Activated naive CD8-positive, alpha-beta T cell treated with anti-CD3 and anti-CD28 coated beads, Interleukin-2, amount 10 ng/mL, durations not matched to agents 7 days and 5 days (primary cell): ENCODE measurements at regions not wholly inside any gene's neighbourhood (a gene's known extent, or its start where the extent isn't known, plus 50 kb on each side); places are given as distances from the start of the nearest gene placed in this dataset.

Experiments used
- ATAC-seq: fragments of 150-1000 bp; cut with Tn5 transposase; one replicate; pipeline ENCODE4 v1.10.0; 2021; ENCODE audit warnings: low read depth, moderate library complexity
- POLR2A ChIA-PET: fragments of 350-600 bp; sonication (Branson Sonifier 250); formaldehyde crosslinking; loops from one replicate; lab custom pipeline; 2021; ENCODE audit warnings: antibody characterized with exemption; lab: Charles Lee
- DNase-seq: peaks from one replicate; pipeline ENCODE4 v3.0.0; 2021
- H3K27ac Mint-ChIP-seq: one replicate; pipeline ENCODE4 v1.8.0; 2022; ENCODE audit warnings: mild to moderate bottlenecking, mixed read lengths
- H3K27me3 Mint-ChIP-seq: one replicate; pipeline ENCODE4 v1.8.0; 2022; ENCODE audit warnings: mild to moderate bottlenecking, moderate library complexity, mixed read lengths
- H3K36me3 Mint-ChIP-seq: one replicate; pipeline ENCODE4 v1.8.0; 2021; ENCODE audit warnings: mild to moderate bottlenecking, mixed read lengths
- H3K4me1 Mint-ChIP-seq: one replicate; pipeline ENCODE4 v1.8.0; 2021; ENCODE audit warnings: mixed read lengths
- H3K4me3 Mint-ChIP-seq: one replicate; pipeline ENCODE4 v1.8.0; 2022; ENCODE audit warnings: mild to moderate bottlenecking, moderate library complexity, mixed read lengths
- H3K9me3 Mint-ChIP-seq: one replicate; pipeline ENCODE4 v1.8.0; 2021; ENCODE audit warnings: mixed read lengths

GRCh38 chr6:91501930-91502329, 915.1 kb upstream of the MAP3K7 start:
- no peak overlapping the region for H3K27ac Mint-ChIP-seq

GRCh38 chr6:91500689-91501303, 913.9 kb upstream of the MAP3K7 start:
- DNase-seq: no peak

More at GRCh38 chr6:91501930-91502329, 915.1 kb upstream of the MAP3K7 start:
- H3K36me3 Mint-ChIP-seq: no peaks in the 10 kb centered on the region
- H3K9me3 Mint-ChIP-seq: no peaks in the 10 kb centered on the region
- H3K4me1 Mint-ChIP-seq: no peaks in the 10 kb centered on the region
- no peaks in the 10 kb centered on the region for H3K27me3 Mint-ChIP-seq
- POLR2A ChIA-PET: interaction anchor here (0.7 kb wide), 1 partner anchor 13 kb away, joined by 3 read pairs; no protein-coding TSS in a partner anchor
- no peak overlapping the region for H3K4me3 Mint-ChIP-seq
- no peak for ATAC-seq
- no peak for DNase-seq

GRCh38 chr6:91498576-91498975, 911.7 kb upstream of the MAP3K7 start:
- H3K36me3 Mint-ChIP-seq: no peaks in the 10 kb centered on the region
- no peaks in the 10 kb centered on the region for H3K4me1 Mint-ChIP-seq
- no peaks in the 10 kb centered on the region for H3K9me3 Mint-ChIP-seq
- DNase-seq (no peak), ATAC-seq (no peak)
- no peaks in the 10 kb centered on the region for H3K27me3 Mint-ChIP-seq
- POLR2A ChIA-PET: no interaction called here
- H3K4me3 Mint-ChIP-seq: no peak overlapping the region
- no peak overlapping the region for H3K27ac Mint-ChIP-seq

More at GRCh38 chr6:91500689-91501303, 913.9 kb upstream of the MAP3K7 start:
- no peaks in the 10 kb centered on the region for H3K27me3 Mint-ChIP-seq
- no peaks in the 10 kb centered on the region for H3K4me1 Mint-ChIP-seq
- H3K36me3 Mint-ChIP-seq: no peaks in the 10 kb centered on the region
- no peak overlapping the region for H3K4me3 Mint-ChIP-seq
- no peaks in the 10 kb centered on the region for H3K9me3 Mint-ChIP-seq
- no peak overlapping the region for H3K27ac Mint-ChIP-seq
- POLR2A ChIA-PET: no interaction called here
- no peak for ATAC-seq

- no peaks in the 10 kb centered on the region for H3K27me3 Mint-ChIP-seq
- H3K4me1 Mint-ChIP-seq: no peaks in the 10 kb centered on the region
- H3K9me3 Mint-ChIP-seq: no peaks in the 10 kb centered on the region
- ATAC-seq (no peak), DNase-seq (no peak)
- no peaks in the 10 kb centered on the region for H3K36me3 Mint-ChIP-seq
- H3K27ac Mint-ChIP-seq: no peak overlapping the region
- H3K4me3 Mint-ChIP-seq: no peak overlapping the region
- POLR2A ChIA-PET: no interaction called here
These were observed 910.9 kb upstream of the MAP3K7 start for GRCh38 chr6:91497770-91498169.

- POLR2A ChIA-PET: no interaction called here
- no peaks in the 10 kb centered on the region for H3K9me3 Mint-ChIP-seq
- H3K4me3 Mint-ChIP-seq: no peak overlapping the region
- H3K27me3 Mint-ChIP-seq: no peaks in the 10 kb centered on the region
- DNase-seq (no peak), ATAC-seq (no peak)
- H3K27ac Mint-ChIP-seq: no peak overlapping the region
- no peaks in the 10 kb centered on the region for H3K4me1 Mint-ChIP-seq
- no peaks in the 10 kb centered on the region for H3K36me3 Mint-ChIP-seq
These were observed 903.9 kb upstream of the MAP3K7 start for GRCh38 chr6:91490671-91491301.

GRCh38 chr6:91487696-91488392, 901.0 kb upstream of the MAP3K7 start:
- no peaks in the 10 kb centered on the region for H3K27me3 Mint-ChIP-seq
- no peaks in the 10 kb centered on the region for H3K36me3 Mint-ChIP-seq
- ATAC-seq (no peak), DNase-seq (no peak)
- H3K9me3 Mint-ChIP-seq: no peaks in the 10 kb centered on the region
- POLR2A ChIA-PET: no interaction called here
- no peaks in the 10 kb centered on the region for H3K4me1 Mint-ChIP-seq
- H3K4me3 Mint-ChIP-seq: no peak overlapping the region
- no peak overlapping the region for H3K27ac Mint-ChIP-seq

GRCh38 chr6:91486200-91486599, 899.3 kb upstream of the MAP3K7 start:
- ATAC-seq (no peak), DNase-seq (no peak)
- Mint-ChIP-seq H3K4me3 (no peak overlapping the region), H3K36me3 (no peaks in the 10 kb centered on the region), H3K27ac (no peak overlapping the region), H3K27me3 (no peaks in the 10 kb centered on the region), H3K4me1 (no peaks in the 10 kb centered on the region), H3K9me3 (no peaks in the 10 kb centered on the region)
- POLR2A ChIA-PET: no interaction called here

GRCh38 chr6:91485047-91485446, 898.2 kb upstream of the MAP3K7 start:
- POLR2A ChIA-PET: no interaction called here
- Mint-ChIP-seq H3K27ac (no peak overlapping the region), H3K9me3 (no peaks in the 10 kb centered on the region), H3K4me1 (no peaks in the 10 kb centered on the region), H3K36me3 (no peaks in the 10 kb centered on the region), H3K27me3 (no peaks in the 10 kb centered on the region), H3K4me3 (no peak overlapping the region)
- no peak for DNase-seq
- ATAC-seq: no peak

- DNase-seq (no peak), ATAC-seq (no peak)
- H3K4me1 Mint-ChIP-seq: no peaks in the 10 kb centered on the region
- H3K27ac Mint-ChIP-seq: no peak overlapping the region
- H3K27me3 Mint-ChIP-seq: no peaks in the 10 kb centered on the region
- H3K9me3 Mint-ChIP-seq: no peaks in the 10 kb centered on the region
- no peak overlapping the region for H3K4me3 Mint-ChIP-seq
- H3K36me3 Mint-ChIP-seq: no peaks in the 10 kb centered on the region
- POLR2A ChIA-PET: no interaction called here
These were observed 896.7 kb upstream of the MAP3K7 start for GRCh38 chr6:91483415-91484105.

- DNase-seq (no peak), ATAC-seq (no peak)
- Mint-ChIP-seq H3K27me3 (no peaks in the 10 kb centered on the region), H3K4me3 (no peak overlapping the region), H3K4me1 (no peaks in the 10 kb centered on the region), H3K9me3 (no peaks in the 10 kb centered on the region), H3K27ac (no peak overlapping the region), H3K36me3 (no peaks in the 10 kb centered on the region)
- POLR2A ChIA-PET: no interaction called here
These were observed 895.6 kb upstream of the MAP3K7 start for GRCh38 chr6:91482498-91482897.

- H3K4me3 Mint-ChIP-seq: no peak overlapping the region
- H3K27me3 Mint-ChIP-seq: no peaks in the 10 kb centered on the region
- no peak overlapping the region for H3K27ac Mint-ChIP-seq
- no peaks in the 10 kb centered on the region for H3K36me3 Mint-ChIP-seq
- POLR2A ChIA-PET: no interaction called here
- H3K9me3 Mint-ChIP-seq: no peaks in the 10 kb centered on the region
- DNase-seq (no peak), ATAC-seq (no peak)
- H3K4me1 Mint-ChIP-seq: no peaks in the 10 kb centered on the region
These were observed 893.5 kb upstream of the MAP3K7 start for GRCh38 chr6:91480402-91480801.

GRCh38 chr6:91477688-91478087, 890.8 kb upstream of the MAP3K7 start:
- no peaks in the 10 kb centered on the region for H3K36me3 Mint-ChIP-seq
- H3K4me3 Mint-ChIP-seq: no peak overlapping the region
- POLR2A ChIA-PET: no interaction called here
- DNase-seq (no peak), ATAC-seq (no peak)
- no peaks in the 10 kb centered on the region for H3K4me1 Mint-ChIP-seq
- H3K27ac Mint-ChIP-seq: no peak overlapping the region
- H3K9me3 Mint-ChIP-seq: no peaks in the 10 kb centered on the region
- no peaks in the 10 kb centered on the region for H3K27me3 Mint-ChIP-seq

- Mint-ChIP-seq H3K4me1 (no peaks in the 10 kb centered on the region), H3K9me3 (no peaks in the 10 kb centered on the region), H3K36me3 (no peaks in the 10 kb centered on the region), H3K4me3 (no peak overlapping the region), H3K27me3 (no peaks in the 10 kb centered on the region), H3K27ac (no peak overlapping the region)
- ATAC-seq (no peak), DNase-seq (no peak)
- POLR2A ChIA-PET: no interaction called here
These were observed 889.1 kb upstream of the MAP3K7 start for GRCh38 chr6:91476000-91476399.
